DMS53 treated with DMSO at 0.1 percent for 48 hours (cell line): ENCODE measurements at regions not wholly inside any gene's neighbourhood (a gene's known extent, or its start where the extent isn't known, plus 50 kb on each side); places are given as distances from the start of the nearest gene placed in this dataset.
A peak's percentile ranks its signal among the peaks of the same experiment; 100 is the strongest.
"Not testable (repeated sequence)": the region's sequence is repeated elsewhere in the genome, so short reads cannot be mapped to it uniquely, and the experiment has no call there.

Experiments
- DNase-seq: peaks from one replicate; lab custom pipeline; 2025; ENCODE audit not compliant: unreplicated experiment; lab: John Stamatoyannopoulos, UW

GRCh38 chr2:8609357-8609811 is 72.5 kb upstream of the ID2 start:
- no peak for DNase-seq

GRCh38 chr2:8610775-8611174 is 71.1 kb upstream of the ID2 start:
- not testable (repeated sequence) for DNase-seq

GRCh38 chr2:8611246-8611645 is 70.6 kb upstream of the ID2 start:
- no peak for DNase-seq

GRCh38 chr2:8611700-8612099 is 70.2 kb upstream of the ID2 start:
- no peak for DNase-seq

GRCh38 chr2:8612734-8613179 is 69.1 kb upstream of the ID2 start:
- DNase-seq: no peak

GRCh38 chr2:8613207-8613999 is 68.5 kb upstream of the ID2 start:
- DNase-seq: not testable (repeated sequence)

- DNase-seq: no peak
Measured at GRCh38 chr2:8614646-8615045, 67.2 kb upstream of the ID2 start.

- no peak for DNase-seq
Measured at GRCh38 chr2:8615252-8615575, 66.6 kb upstream of the ID2 start.

- DNase-seq: no peak
Measured at GRCh38 chr2:8615576-8616281, 66.1 kb upstream of the ID2 start.

GRCh38 chr2:8617048-8617447 is 64.8 kb upstream of the ID2 start:
- DNase-seq: no peak

- no peak for DNase-seq
Measured at GRCh38 chr2:8617590-8617989, 64.3 kb upstream of the ID2 start.

GRCh38 chr2:8619071-8619470 is 62.8 kb upstream of the ID2 start:
- DNase-seq: no peak

- DNase-seq: peak; percentile 16
Measured at GRCh38 chr2:8620611-8621382, 61.1 kb upstream of the ID2 start.

GRCh38 chr2:8622199-8622911 is 59.5 kb upstream of the ID2 start:
- no peak for DNase-seq

GRCh38 chr2:8622924-8623465 is 58.9 kb upstream of the ID2 start:
- no peak for DNase-seq

GRCh38 chr2:8623576-8623957 is 58.3 kb upstream of the ID2 start:
- DNase-seq: no peak

GRCh38 chr2:8623958-8624591 is 57.8 kb upstream of the ID2 start:
- DNase-seq: no peak

GRCh38 chr2:8624855-8625398 is 56.9 kb upstream of the ID2 start:
- DNase-seq: no peak

GRCh38 chr2:8625399-8626300 is 56.2 kb upstream of the ID2 start:
- DNase-seq: no peak
